ENCODE measurements at regions not wholly inside any gene's neighbourhood (a gene's known extent, or its start where the extent isn't known, plus 50 kb on each side); places are given as distances from the start of the nearest gene placed in this dataset.

DNA sequence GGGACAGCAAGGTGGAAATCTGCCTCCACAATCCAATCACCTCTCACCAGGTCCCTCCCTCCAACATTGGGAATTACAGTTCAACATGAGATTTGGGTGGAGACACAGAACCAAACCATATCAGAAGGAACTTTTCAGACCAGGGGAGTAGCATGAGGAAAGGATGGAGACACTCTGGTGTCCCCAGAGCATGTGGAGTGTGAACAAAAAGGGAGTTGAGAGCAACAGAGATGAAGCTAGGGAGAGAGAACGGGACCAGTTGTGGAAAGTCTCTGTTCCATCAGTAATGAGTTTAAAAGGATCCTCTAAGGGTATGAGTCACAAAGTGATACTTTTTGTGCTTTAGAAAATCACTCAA, 382.0 kb downstream of the SFMBT2 start:
- no peak for FAIRE-seq
- no peak for DNase-seq (ENCODE audit: insufficient read length, low spot score)

DNA sequence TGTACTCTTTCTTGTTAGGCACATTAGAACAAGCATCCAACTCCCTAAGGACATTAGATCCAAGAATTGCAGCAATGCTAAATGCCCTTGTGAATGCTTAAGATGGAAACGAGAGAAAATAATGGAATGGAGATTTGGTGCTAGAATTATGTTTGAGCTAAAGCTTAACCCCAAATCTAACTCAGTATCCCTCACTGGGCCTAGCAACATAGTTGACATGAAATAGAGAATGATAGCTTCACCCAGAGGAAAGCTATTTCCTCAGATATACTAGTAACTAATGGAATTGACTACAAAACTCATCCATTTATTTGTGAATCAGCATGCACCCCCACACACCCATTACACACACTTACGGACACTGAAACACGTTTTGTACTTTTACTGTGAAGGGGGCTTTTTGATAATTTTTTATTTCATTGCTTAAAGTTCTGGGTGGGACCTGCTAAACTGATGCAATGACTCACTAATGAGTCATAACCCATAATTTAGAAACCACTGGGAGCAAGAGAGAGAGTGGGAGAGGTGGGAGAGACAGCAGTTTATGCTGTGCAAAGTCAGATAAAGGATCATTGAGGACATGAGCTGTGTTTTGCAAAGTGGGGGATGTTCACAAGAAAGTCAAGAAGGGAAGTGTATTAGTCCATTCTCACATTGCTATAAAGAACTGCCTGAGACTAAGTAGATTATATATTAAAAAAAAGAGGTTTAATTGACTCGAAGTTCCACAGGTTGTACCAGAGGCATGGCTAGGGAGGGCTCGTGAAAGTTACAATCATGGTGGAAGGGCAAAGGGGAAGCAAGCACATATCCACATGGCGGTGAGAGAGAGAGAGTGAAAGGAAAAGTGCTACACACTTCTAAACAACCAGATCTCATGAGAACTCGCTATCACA, 382.7 kb downstream of the SFMBT2 start:
- FAIRE-seq (no peak), DNase-seq (ENCODE audit: insufficient read length, low spot score) (no peak)

DNA sequence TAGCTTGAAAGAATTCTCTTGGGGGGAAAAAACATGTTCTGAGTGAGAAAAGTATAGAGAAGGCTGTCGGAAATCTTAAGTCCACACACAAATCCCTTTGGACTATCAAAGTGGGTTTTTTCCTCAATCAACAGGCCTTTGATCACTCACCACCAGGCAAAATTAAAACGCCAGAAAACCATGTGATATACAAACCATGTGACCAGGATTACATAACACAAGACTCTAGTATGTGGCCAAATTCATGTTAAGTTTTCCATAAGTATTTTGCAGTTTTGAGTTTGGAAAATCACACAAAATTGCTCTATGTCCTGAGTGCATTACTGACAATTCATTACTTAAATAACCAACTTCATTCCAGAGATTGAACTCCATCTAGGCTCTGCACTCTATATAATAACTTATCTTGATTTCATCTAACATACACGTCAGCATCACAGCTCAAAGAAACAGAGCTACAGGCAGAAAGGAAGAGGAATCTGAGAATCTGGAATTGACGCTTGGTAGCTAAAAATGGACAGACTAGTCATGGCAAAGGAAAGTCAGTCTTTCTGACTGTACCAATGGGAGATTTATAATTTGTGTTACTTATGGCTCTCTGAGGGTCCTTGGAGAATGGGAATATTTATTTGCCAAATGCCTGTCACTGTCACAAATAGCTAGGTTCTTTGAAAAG, 383.5 kb downstream of the SFMBT2 start:
- DNase-seq (ENCODE audit: insufficient read length, low spot score) (no peak), FAIRE-seq (no peak)

DNA sequence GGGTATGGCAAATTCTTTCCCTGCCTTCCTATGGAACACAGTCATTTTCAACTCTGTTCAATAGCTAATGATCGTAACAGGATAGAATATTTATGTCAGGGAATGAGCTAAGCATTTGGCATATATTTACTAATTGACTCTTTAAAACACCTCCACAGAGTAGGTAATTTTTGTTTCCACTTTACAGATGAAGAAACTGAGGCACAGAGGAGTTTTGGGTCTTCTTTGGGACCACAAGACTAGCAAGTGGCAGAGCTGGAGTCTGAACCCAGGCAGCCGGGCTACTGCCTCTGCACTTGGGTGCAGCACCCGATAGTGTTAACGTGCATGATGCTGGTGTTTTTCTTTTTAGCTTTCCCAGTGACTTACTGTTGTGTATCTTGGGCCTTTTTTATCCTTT, 384.0 kb downstream of the SFMBT2 start:
- FAIRE-seq: no peak
- DNase-seq (ENCODE audit: insufficient read length, low spot score): no peak

DNA sequence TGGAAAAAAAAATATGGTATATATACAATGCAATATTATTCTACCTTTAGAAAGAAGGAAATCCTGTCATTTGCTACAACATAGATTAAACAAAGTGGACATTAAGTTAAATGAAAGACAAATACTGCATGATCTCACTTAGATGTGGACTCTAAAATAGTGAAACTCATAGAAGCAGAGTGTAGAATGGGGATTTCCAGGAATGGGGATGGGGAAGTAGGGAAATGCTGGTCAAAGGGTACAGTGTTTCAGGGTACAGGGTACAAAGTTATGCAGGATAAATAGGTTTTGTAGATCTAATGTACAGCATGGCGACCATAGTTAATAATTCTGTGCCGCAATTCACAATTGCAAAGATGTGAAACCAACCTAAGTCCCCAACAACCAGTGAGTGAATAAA, 385.5 kb downstream of the SFMBT2 start:
- no peak for DNase-seq (ENCODE audit: insufficient read length, low spot score)
- FAIRE-seq: no peak

DNA sequence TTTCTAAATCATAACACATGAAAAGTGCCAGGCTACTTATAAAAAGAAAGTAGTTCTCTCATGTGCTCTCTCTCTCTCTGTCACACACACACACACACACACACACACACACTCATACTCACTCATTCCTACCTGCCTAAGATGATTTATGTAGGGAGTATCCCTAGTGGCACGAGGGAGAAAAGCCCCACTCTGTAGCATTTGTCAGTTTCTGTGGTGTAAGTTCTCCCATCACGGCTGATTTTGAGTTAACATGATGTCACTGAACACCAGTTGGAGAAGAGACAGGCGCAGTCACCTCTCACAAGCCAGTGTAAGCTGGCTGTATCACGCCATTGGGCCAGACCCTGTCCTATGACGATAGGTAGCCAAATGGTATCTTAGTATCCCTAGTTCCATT, 395.4 kb downstream of the SFMBT2 start:
- no peak for DNase-seq (ENCODE audit: insufficient read length, low spot score)
- no peak for FAIRE-seq

DNA sequence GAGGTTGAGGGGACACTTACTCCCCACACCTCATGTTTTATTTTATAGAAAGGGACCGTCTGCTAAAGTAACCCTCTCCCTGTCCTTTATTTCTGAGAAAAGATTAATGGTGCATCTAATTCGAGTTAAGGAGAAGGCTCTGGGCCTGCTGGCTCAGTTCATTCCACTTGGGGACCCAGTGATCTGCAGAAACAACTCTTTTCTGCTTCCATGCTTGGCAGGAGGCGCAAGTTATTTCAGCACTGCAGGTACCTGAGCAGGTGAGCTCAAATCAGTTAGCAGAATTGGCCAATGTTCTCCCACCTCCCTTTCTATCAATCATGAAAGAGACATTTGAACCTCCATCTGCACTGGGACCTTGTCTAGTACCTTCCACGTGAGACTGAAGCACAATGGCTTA, 396.1 kb downstream of the SFMBT2 start:
- no peak for DNase-seq (ENCODE audit: insufficient read length, low spot score)
- no peak for FAIRE-seq

DNA sequence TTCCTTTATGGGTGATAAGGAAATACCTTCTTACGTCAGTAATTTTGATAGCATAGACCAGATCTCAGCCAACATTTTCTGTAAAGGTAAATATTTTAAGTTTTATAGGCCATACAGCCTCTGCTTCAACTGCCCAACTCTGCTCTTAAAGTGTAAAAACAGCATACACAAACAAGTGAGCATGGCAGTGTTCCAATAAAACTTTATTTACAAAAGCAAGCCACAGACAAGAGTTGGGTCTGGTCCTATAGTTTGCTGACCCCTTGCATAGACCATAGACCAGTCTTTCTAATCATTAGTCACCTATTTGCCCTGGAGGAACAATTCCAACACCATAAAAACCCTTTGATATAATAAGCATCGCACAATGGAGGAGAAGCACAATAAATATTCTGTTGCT, 398.8 kb downstream of the SFMBT2 start:
- FAIRE-seq: no peak
- no peak for DNase-seq (ENCODE audit: insufficient read length, low spot score)

DNA sequence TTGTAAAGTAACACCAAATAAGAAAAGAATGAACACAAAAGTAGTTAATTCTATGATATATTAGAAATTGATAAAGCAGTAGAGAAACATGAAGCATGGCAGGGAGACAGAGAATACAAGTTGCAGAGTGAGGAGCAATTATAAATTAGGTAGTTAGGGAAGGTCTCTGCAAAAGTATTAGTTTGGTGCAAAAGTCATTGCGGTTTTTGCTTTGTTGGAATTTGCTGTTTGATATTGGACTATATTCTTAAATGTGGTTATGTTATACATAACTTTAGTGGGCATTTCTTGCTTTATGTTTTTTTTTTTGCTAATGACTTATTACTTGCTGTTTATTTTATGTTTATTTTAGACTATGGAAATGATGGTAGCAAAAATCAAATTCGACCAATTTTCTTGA, 402.2 kb downstream of the SFMBT2 start:
- DNase-seq (ENCODE audit: insufficient read length, low spot score) (no peak), FAIRE-seq (no peak)

DNA sequence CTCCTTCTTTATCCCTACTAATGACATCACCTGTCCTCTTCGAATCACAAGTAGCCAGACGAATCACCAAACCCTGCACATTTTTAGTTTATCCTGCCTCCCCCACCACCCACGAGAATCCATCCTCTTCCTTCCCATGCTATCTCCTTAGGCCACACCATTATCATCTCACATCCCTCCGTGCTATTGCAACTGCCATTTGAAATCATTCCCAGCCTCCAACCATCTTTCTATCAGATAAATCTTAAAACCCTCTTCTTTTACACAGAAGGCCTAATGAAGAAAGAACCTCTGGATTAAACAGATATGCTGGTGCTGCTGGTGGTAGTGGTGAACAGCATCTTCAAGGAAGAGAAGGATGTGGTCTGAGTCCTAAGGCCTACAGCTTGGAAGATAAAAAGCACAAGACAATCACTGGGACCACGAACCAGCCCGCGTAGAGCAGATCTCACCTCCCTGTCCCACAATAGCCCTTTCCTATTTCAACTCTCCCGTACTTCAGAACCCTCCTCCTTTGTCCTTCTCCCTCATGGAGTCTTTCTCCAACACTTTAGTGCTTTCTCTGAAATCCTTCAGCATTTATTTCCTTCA, 403.1 kb downstream of the SFMBT2 start:
- DNase-seq (ENCODE audit: insufficient read length, low spot score): no peak
- no peak for FAIRE-seq

DNA sequence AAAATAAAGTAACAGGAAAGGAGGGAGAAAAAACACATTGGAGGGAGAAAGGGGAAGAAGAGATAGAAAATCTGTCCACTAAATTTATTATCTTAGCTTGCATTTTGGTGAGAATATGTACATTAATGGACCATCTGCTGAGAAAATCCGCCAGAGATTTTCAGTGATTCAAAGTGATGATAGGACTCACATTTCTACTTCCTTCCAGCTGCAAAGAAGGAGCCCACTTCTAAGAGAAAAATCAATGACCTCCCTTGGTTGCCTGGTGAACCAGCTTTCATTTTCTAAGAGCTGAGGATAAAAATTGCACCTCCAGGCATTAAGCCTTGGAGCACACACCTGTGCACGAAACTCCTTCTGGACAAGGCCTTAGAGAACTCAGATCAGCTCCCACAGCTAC, 404.3 kb downstream of the SFMBT2 start:
- DNase-seq (ENCODE audit: insufficient read length, low spot score) (no peak), FAIRE-seq (no peak)

DNA sequence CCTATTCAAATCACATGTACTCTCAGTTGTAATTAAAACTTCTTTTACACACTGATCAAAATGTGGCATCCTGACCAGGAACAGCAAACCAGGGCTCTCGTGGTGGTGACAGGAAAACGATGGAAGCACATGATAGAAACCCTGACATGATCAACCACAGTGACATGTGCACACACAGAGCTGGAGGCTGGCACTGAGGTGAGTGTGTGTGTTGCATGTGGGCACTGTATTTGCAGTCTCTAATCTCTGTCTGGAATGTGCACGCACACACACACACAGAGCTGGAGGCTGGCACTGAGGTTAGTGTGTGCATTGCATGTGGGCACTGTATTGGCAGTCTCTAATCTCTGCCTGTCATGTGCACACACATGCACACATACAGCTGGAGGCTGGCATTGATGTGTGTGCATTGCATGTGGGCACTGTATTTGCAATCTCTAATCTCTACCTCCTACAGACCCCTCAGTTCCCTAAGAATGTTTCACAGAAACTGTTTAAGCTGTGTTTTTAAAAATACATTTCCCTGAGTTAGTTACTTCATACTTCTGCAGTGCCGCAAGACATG, 406.9 kb downstream of the SFMBT2 start:
- DNase-seq (ENCODE audit: insufficient read length, low spot score) (no peak), FAIRE-seq (no peak)

DNA sequence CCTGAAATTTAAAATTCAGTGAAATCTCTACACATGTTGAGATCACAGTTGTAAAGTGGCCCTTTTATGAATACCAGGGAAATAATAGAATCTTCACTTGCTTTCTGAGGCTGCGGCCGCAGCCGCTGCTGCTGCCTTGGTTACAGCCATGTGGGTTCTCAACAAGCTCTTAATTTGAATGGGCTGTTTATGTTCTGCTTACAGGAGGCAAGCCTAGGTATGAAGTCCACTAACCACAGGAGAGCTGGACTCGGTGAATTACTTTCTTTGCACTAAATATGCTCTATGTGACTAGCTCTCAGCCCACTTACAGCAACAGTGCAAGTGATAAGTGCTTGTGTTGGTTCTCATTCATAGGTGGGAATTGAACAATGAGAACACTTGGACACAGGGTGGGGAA, 410.8 kb downstream of the SFMBT2 start:
- FAIRE-seq: no peak
- no peak for DNase-seq (ENCODE audit: insufficient read length, low spot score)

DNA sequence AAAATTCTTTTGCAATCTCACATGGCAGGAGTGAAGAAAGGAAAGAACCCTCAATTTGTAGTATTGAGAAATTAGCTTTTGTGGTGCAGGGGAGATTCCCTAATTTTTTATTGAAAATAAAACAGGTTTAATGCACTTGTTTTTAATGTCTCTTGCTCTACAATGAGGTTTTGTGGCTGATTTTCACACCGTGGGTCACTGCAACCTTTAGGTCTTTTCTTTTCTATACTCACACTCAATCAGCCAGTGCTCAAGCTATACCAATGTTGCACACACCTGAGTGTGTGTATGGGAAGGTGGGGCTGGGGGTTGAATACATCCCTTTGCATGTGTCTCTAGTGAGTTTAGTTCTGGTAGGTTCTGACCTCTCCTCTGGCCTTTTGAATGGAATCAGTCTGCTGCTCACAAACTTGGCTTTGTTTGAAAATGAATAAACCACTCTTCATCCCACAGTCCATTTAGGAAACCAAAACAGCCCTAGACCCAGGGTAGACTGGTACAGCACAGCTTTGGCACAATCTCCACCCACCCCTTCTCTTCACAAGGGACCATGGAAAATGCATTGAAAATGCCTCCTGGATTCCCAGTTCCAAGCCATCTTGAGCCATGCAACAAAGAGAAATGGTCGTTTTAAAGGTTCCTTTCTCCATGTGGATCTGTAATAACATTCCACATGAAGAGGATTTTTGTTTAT, 411.5 kb downstream of the SFMBT2 start:
- FAIRE-seq (no peak), DNase-seq (ENCODE audit: insufficient read length, low spot score) (no peak)

DNA sequence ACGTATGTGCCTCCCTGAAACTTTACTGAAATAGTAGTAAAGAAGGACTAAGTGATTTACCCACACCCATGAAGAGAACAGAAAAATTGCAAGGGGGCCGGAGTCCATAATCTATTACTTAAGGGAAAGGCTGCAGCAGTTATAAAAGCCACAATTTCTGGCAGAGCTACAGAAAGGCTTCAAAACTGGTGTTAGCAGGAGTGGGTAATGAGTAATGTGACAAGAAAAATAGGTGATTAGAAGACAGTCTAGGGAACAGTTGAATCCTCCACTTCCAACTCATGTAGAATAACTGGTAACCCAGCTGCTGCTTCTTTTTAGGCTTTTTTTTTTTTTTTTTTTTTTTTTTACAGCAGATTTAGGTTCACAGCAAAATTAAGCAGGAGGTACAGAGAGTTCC, 413.3 kb downstream of the SFMBT2 start:
- no peak for FAIRE-seq

DNA sequence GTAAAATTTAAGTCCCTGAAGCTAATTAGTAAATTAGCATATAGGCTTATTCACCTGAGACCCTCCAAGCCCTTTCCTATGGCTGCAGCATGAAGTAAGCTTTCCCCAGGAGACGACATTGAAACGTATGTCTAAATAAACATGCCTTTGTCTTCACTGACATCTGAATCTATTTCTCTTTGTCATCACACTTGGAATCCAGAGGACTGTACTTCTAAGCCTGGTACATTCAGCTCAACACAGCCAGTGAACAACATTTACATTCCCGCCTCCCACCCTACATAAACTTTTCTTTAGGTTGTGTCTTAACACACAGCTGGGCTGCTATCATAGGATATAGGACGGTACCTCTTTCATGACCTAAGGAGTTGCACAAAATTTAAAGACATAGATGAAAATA, 414.4 kb downstream of the SFMBT2 start:
- DNase-seq (ENCODE audit: insufficient read length, low spot score) (no peak), FAIRE-seq (no peak)

More for the DNA sequence above, 413.3 kb downstream of the SFMBT2 start:
- no peak for DNase-seq (ENCODE audit: insufficient read length, low spot score)

DNA sequence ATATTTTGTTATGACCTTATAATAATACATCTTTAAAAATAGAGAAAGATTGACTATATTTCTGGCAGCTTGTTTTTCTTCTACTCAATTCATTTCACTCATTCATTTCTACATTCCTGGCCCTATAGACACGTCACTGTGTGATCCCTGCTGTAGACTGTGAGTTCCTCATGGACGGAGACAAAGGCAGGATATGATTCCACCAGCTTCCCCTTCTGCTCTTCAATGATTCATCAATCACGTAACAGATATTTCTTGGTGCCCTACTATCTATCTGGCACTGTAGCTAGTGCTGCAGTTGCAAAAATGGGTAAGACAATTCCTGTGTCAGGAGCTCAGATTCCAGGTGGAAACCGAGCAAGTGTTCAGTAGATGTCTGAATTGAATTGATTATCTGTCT, 415.0 kb downstream of the SFMBT2 start:
- FAIRE-seq: no peak
- DNase-seq (ENCODE audit: insufficient read length, low spot score): no peak

DNA sequence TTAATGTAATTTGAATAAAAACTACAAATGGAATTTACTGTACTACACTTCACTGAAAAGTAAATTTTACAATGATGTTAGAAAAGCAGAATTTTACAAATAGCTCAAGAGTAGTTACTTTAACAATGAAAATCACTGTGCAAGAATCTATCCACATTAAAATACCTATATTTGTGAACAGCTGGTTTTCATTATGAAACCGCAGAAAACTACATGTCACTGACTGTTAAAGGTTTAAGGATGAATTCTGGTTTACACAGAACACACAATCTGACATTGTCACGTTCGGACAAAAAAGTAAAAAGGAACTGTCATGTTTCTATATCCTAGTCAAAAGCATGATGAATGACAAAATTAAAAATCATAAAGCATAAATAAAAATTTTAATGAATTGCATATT, 415.3 kb upstream of the PRKCQ start:
- DNase-seq (ENCODE audit: insufficient read length, low spot score): no peak
- no peak for FAIRE-seq

DNA sequence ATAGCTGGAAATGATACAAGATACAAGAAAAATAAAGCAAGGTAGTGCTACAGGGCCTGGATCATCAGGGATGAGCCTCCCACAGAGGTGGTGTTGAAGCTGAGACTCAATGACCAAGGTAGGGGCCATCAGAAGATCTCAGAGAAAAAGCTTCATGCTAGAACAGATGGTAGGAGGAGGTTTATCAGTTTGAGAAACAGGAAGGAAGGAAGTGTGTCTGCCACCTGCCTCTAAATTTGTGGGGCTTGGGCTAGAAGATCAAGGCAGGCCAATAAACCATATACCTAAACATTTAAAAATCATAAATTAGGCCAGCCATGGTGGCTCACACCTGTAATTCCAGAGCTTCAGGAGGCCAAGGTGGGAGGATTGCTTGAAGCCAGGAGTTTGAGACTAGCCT, 410.8 kb upstream of the PRKCQ start:
- DNase-seq (ENCODE audit: insufficient read length, low spot score): no peak
- no peak for FAIRE-seq

DNA sequence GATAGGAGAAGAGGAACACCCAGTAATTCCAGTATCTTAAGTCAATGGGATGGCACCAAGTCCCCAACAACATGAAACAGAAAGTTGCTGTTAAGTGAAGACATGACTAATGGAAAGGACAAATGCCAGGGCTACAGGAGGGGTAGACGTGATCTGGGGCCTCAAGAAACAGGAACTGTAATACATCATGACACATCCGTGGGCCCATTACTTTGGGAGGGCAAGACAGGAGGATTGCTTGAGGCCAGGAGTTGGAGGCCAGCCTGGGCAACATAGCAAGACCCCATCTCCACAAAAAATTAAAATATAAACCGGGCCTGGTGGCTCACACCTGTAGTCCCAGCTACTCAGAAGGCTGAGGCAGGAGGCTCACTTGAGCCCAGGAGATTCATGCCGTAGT, 408.6 kb upstream of the PRKCQ start:
- FAIRE-seq (no peak), DNase-seq (ENCODE audit: insufficient read length, low spot score) (no peak)

DNA sequence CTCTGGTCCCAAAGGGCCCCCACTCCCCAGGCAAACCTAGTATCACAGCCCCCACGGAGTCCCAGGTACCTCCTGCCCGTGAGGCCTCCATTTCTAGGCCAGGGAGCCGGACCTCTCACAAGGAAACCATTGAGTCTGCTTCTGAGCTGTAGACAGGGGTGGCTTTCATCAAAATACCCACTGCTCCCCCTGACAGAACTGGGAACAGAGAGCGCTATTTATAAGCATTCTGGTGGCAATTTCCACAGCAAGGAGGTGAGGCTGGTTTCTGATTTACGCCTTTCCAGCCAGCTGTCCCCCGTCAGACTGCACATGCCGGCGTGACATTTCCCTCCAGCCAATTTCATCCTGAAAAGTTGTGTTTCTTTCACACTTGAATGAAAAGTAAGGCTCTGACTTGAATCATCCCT, 407.5 kb upstream of the PRKCQ start:
- DNase-seq (ENCODE audit: insufficient read length, low spot score) (no peak), FAIRE-seq (no peak)
